Keratinocyte (primary cell): ENCODE measurements at regions not wholly inside any gene's neighbourhood (a gene's known extent, or its start where the extent isn't known, plus 50 kb on each side); places are given as distances from the start of the nearest gene placed in this dataset.

Source experiments
- EZH2 ChIP-seq: IDR thresholded peaks from one replicate; pipeline ENCODE4 v1.6.1; 2012; ENCODE audit warnings: inconsistent platforms, mild to moderate bottlenecking, low read length, moderate library complexity
- TF ChIP-seq, protein P1 (sequence below), 3 experiments: IDR thresholded peaks in 1 of 3; conservative IDR thresholded peaks in 1 of 3; optimal IDR thresholded peaks in 1 of 3; 2 replicates in 2 of 3; 3 replicates in 1 of 3; pipeline versions ENCODE3 to v1.5.1; 2011; ENCODE audit warnings: low read length in 3 of 3, mild to moderate bottlenecking in 3 of 3, moderate library complexity in 2 of 3, control low read depth in 1 of 3, inconsistent platforms in 1 of 3; ENCODE audit not compliant: insufficient read depth in 2 of 3; ENCODE audit errors: extremely low read depth in 1 of 3

DNA sequence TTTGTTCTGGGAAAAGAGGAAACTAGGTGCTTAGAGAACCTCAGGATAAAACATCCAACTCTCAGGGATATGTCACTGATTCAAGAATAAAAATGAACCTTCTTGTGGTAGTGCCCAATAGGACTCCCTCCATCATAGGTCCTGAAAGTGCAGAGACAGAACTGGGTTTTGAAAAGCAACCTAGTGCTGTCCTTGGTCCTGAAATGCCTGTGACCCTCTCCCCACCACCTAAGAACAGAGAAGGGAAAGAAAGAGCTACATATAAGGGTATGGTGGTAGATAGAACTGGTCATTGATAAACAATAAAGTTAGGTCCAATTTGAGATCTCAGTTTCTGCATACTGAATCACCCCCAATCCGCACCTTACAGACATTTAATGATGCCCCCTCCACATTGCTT lies 953.3 kb downstream of the XPNPEP1 start:
- TF ChIP-seq, protein P1, sequence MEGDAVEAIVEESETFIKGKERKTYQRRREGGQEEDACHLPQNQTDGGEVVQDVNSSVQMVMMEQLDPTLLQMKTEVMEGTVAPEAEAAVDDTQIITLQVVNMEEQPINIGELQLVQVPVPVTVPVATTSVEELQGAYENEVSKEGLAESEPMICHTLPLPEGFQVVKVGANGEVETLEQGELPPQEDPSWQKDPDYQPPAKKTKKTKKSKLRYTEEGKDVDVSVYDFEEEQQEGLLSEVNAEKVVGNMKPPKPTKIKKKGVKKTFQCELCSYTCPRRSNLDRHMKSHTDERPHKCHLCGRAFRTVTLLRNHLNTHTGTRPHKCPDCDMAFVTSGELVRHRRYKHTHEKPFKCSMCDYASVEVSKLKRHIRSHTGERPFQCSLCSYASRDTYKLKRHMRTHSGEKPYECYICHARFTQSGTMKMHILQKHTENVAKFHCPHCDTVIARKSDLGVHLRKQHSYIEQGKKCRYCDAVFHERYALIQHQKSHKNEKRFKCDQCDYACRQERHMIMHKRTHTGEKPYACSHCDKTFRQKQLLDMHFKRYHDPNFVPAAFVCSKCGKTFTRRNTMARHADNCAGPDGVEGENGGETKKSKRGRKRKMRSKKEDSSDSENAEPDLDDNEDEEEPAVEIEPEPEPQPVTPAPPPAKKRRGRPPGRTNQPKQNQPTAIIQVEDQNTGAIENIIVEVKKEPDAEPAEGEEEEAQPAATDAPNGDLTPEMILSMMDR (optimal IDR thresholded peaks at IDR 0.05 in 1 of 3, IDR thresholded peaks at IDR 0.05 in 1 of 3, conservative IDR thresholded peaks at IDR 0.05 in 1 of 3; ENCODE audit: extremely low read depth in 1 of 3, insufficient read depth in 2 of 3, low read length in 3 of 3), result no peak
- no peak for TF ChIP-seq EZH2
